ENCODE measurements at regions not wholly inside any gene's neighbourhood (a gene's known extent, or its start where the extent isn't known, plus 50 kb on each side); places are given as distances from the start of the nearest gene placed in this dataset.

DNA sequence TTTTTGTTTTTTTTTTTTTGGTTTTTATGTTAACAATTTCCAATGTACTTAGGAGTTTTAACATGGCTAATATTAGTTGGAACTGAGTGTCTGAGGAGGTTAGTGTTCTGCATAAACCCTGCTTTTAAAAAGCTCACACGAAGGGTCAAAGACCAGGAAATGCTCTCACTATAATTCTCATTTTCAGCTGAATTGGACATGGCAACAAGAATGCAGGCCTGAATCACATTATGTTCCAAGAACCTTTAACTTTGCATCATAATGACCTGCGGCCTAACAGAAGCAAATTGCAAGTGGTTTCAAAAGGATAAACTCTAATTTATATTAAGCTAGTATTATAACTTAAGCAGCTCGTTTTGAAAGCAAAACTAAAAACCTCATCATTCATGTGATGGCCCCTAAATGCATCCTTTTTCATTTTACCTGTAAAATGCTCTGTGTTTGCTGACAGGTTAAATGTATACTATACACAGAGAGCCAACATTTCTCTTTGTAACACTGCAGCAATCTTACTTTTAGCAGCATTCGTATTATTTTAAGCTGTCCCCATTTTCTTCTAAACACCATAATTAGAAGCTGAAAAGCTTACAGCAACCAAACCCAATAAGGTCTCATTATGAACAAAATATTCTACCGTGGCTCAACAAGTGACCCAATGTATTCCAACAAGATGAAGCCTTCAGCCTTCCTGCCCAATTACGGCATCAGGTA lies 242.8 kb upstream of the SP4 start:
- Histone ChIP-seq H3K36me3 (ENCODE audit: control insufficient read depth, insufficient read depth, low read length) (no peaks in the 10 kb centered on the region), H3K27ac (ENCODE audit: low read length) (no peak overlapping the region), H3K9me3 (ENCODE audit: control insufficient read depth, insufficient read depth, low read length) (peaks cover 2% of the 10 kb centered on the region), H3K4me1 (ENCODE audit: control insufficient read depth, insufficient read depth, low read length) (no peaks in the 10 kb centered on the region), H3K4me3 (ENCODE audit: low read length) (no peak overlapping the region), H3K27me3 (ENCODE audit: control insufficient read depth, insufficient read depth, low read length) (no peaks in the 10 kb centered on the region)
- no peak for DNase-seq
- no peak for ATAC-seq
- 74% methylated on average over 4 of the region's 6 CpGs for WGBS (ENCODE audit: insufficient coverage)
- peaks cover 10 to 28% of the 10 kb centered on the region in 2 donors for H3K27me3 Mint-ChIP-seq (ENCODE audit: low read depth in 2 of 2)
- H3K36me3 Mint-ChIP-seq: no peaks in the 10 kb centered on the region
- no peaks in the 10 kb centered on the region for H3K4me1 Mint-ChIP-seq
- no peak overlapping the region for H3K4me3 Mint-ChIP-seq
- no peak for TF ChIP-seq CTCF (IDR thresholded peaks at IDR 0.05)
- intact Hi-C loops (cut with micrococcal nuclease): no loop called here
- no peaks in the 10 kb centered on the region for H3K9me3 Mint-ChIP-seq
- H3K27ac Mint-ChIP-seq: no peak overlapping the region

DNA sequence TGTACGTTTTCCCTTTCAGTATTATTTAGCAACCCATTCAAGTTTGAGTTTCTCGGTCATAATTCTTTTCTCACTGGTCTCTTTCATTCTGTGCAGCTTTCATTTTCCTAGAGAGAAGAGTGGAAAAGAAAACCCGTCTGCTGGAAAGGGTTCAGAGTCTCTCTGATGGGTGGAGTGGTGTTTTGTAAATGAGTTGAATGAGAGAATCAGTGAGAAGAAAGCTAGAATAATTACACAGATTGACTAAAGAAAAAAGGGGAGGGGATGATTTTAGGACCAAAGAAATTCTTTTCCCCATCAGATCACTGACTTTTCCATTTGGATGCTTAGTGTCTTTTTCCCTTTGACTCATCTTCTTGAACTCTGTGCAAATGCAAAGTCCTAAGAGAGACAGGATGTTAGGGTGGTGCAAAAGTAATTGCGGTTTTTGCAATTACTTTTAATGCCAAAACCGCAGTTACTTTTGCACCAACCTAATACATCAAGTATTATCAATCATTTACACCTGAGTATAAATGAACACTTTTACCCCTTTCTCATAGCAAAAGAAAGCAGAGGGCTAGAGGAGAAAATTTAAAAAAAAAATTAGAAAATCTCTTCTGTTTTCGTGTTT lies 242.1 kb upstream of the SP4 start:
- Mint-ChIP-seq H3K9me3 (no peaks in the 10 kb centered on the region), H3K4me3 (no peak overlapping the region), H3K4me1 (no peaks in the 10 kb centered on the region), H3K36me3 (no peaks in the 10 kb centered on the region), H3K27me3 (ENCODE audit: low read depth in 2 of 2) (peaks cover 10 to 28% of the 10 kb centered on the region in 2 donors), H3K27ac (no peak overlapping the region)
- no peak for DNase-seq
- 86% methylated on average over 5 of the region's 6 CpGs for WGBS (ENCODE audit: insufficient coverage)
- Histone ChIP-seq H3K36me3 (ENCODE audit: control insufficient read depth, insufficient read depth, low read length) (no peaks in the 10 kb centered on the region), H3K9me3 (ENCODE audit: control insufficient read depth, insufficient read depth, low read length) (peaks cover 2% of the 10 kb centered on the region), H3K4me1 (ENCODE audit: control insufficient read depth, insufficient read depth, low read length) (no peaks in the 10 kb centered on the region), H3K27ac (ENCODE audit: low read length) (no peak overlapping the region), H3K27me3 (ENCODE audit: control insufficient read depth, insufficient read depth, low read length) (no peaks in the 10 kb centered on the region), H3K4me3 (ENCODE audit: low read length) (no peak overlapping the region)
- no peak for ATAC-seq
- intact Hi-C loops (cut with micrococcal nuclease): no loop called here
- no peak for TF ChIP-seq CTCF (IDR thresholded peaks at IDR 0.05)

DNA sequence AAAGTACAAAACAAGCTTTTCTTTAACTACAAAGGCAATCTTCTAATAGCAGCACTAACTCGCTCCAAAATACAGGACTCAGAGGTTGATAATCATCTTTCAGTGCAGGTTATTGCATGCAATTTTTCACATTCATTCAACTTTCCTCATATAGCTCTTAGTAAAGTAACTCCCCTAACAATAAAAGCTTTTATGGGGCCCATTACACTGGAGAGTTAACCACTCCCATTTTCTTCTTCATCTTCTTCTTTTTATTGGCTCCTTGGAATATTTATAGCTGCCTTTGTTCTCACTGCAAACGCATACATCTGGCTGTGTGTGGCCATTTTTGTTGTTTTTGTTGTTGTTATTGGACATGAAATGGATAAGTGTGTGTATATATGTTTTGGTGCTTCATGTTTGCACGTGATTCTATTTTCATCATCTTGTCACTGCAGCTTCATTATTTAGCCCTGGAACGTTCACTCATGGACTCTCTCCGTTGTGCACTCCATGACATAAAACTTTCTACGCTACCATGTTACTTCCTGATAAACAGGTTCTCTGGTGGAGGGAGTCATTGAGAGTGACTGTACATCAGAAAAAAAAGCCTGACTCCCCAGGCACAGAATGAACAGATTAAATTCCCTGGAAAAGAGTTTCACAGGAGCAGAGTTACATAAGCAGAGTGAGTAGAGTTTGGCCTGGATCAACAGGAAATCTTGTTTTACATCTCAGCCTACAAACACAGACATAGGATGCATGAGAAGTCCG lies 236.4 kb upstream of the SP4 start:
- H3K4me3 ChIP-seq (ENCODE audit: low read length): no peak overlapping the region
- H3K36me3 ChIP-seq (ENCODE audit: control insufficient read depth, insufficient read depth, low read length): no peaks in the 10 kb centered on the region
- Mint-ChIP-seq H3K36me3 (no peaks in the 10 kb centered on the region), H3K4me1 (peaks cover 5 to 6% of the 10 kb centered on the region in 2 donors), H3K27me3 (ENCODE audit: low read depth in 2 of 2) (peaks cover 6 to 15% of the 10 kb centered on the region in 2 donors), H3K4me3 (no peak overlapping the region), H3K27ac (no peak overlapping the region), H3K9me3 (no peaks in the 10 kb centered on the region)
- H3K27me3 ChIP-seq (ENCODE audit: control insufficient read depth, insufficient read depth, low read length): no peaks in the 10 kb centered on the region
- no peaks in the 10 kb centered on the region for H3K9me3 ChIP-seq (ENCODE audit: control insufficient read depth, insufficient read depth, low read length)
- intact Hi-C loops (cut with micrococcal nuclease): no loop called here
- WGBS (ENCODE audit: insufficient coverage): 88% methylated on average over 7 of the region's 7 CpGs
- no peaks in the 10 kb centered on the region for H3K4me1 ChIP-seq (ENCODE audit: control insufficient read depth, insufficient read depth, low read length)
- TF ChIP-seq CTCF (IDR thresholded peaks at IDR 0.05): no peak
- H3K27ac ChIP-seq (ENCODE audit: low read length): no peak overlapping the region
- ATAC-seq: no peak
- DNase-seq: no peak
